ENCODE measurements at regions not wholly inside any gene's neighbourhood (a gene's known extent, or its start where the extent isn't known, plus 50 kb on each side); places are given as distances from the start of the nearest gene placed in this dataset.
"Not testable (repeated sequence)": the region's sequence is repeated elsewhere in the genome, so short reads cannot be mapped to it uniquely, and the experiment has no call there.

- H3K27ac Mint-ChIP-seq = no peak overlapping the region
- peaks cover 52% of the 10 kb centered on the region for H3K36me3 Mint-ChIP-seq (ENCODE audit: low read depth)
- no peak for TF ChIP-seq CTCF (IDR thresholded peaks at IDR 0.05)
- no peak overlapping the region for H3K4me3 Mint-ChIP-seq
- no peaks in the 10 kb centered on the region for H3K27me3 Mint-ChIP-seq (ENCODE audit: low read depth, poor library complexity)
- no peak for DNase-seq
- peaks cover 4% of the 10 kb centered on the region for H3K4me1 Mint-ChIP-seq
- peaks cover 85% of the 10 kb centered on the region for H3K9me3 Mint-ChIP-seq
Observed at GRCh38 chr2:215635071-215635787, 199.4 kb upstream of the FN1 start.

- no peak for TF ChIP-seq CTCF (IDR thresholded peaks at IDR 0.05)
- no peak overlapping the region for H3K4me3 Mint-ChIP-seq
Observed at GRCh38 chr2:215633360-215633759, 197.5 kb upstream of the FN1 start.

GRCh38 chr2:215631696-215632095 is 195.8 kb upstream of the FN1 start:
- Mint-ChIP-seq H3K9me3 (peaks cover 61% of the 10 kb centered on the region), H3K4me1 (peaks cover 6% of the 10 kb centered on the region)
- no peak for TF ChIP-seq CTCF (IDR thresholded peaks at IDR 0.05)

More at GRCh38 chr2:215633360-215633759, 197.5 kb upstream of the FN1 start:
- H3K27me3 Mint-ChIP-seq (ENCODE audit: low read depth, poor library complexity) = no peaks in the 10 kb centered on the region
- peaks cover 47% of the 10 kb centered on the region for H3K36me3 Mint-ChIP-seq (ENCODE audit: low read depth)
- peaks cover 76% of the 10 kb centered on the region for H3K9me3 Mint-ChIP-seq
- no peak for DNase-seq
- H3K4me1 Mint-ChIP-seq = peaks cover 4% of the 10 kb centered on the region
- no peak overlapping the region for H3K27ac Mint-ChIP-seq

GRCh38 chr2:215630796-215631195 is 194.9 kb upstream of the FN1 start:
- DNase-seq; H3K4me3 Mint-ChIP-seq; H3K4me1 Mint-ChIP-seq; H3K27ac Mint-ChIP-seq; H3K27me3 Mint-ChIP-seq (ENCODE audit: low read depth, poor library complexity): not testable (repeated sequence)
- Mint-ChIP-seq H3K36me3 (ENCODE audit: low read depth) (peaks cover 43% of the 10 kb centered on the region), H3K9me3 (peaks cover 56% of the 10 kb centered on the region)

More at GRCh38 chr2:215631696-215632095, 195.8 kb upstream of the FN1 start:
- H3K27ac Mint-ChIP-seq = no peak overlapping the region
- H3K4me3 Mint-ChIP-seq = no peak overlapping the region
- H3K36me3 Mint-ChIP-seq (ENCODE audit: low read depth) = peaks cover 43% of the 10 kb centered on the region
- no peak for DNase-seq
- no peaks in the 10 kb centered on the region for H3K27me3 Mint-ChIP-seq (ENCODE audit: low read depth, poor library complexity)

- no peak overlapping the region for H3K4me3 Mint-ChIP-seq
- peaks cover 24% of the 10 kb centered on the region for H3K36me3 Mint-ChIP-seq (ENCODE audit: low read depth)
- H3K27ac Mint-ChIP-seq = no peak overlapping the region
- no peak for TF ChIP-seq CTCF (IDR thresholded peaks at IDR 0.05)
- no peaks in the 10 kb centered on the region for H3K27me3 Mint-ChIP-seq (ENCODE audit: low read depth, poor library complexity)
- DNase-seq = no peak
- peaks cover 26% of the 10 kb centered on the region for H3K4me1 Mint-ChIP-seq
- peaks cover 32% of the 10 kb centered on the region for H3K9me3 Mint-ChIP-seq
Observed at GRCh38 chr2:215627771-215628170, 191.9 kb upstream of the FN1 start.

- H3K36me3 Mint-ChIP-seq (ENCODE audit: low read depth) = peaks cover 15% of the 10 kb centered on the region
- no peak overlapping the region for H3K4me3 Mint-ChIP-seq
- H3K27ac Mint-ChIP-seq = no peak overlapping the region
- H3K9me3 Mint-ChIP-seq = peaks cover 23% of the 10 kb centered on the region
- H3K27me3 Mint-ChIP-seq (ENCODE audit: low read depth, poor library complexity) = no peaks in the 10 kb centered on the region
- peaks cover 30% of the 10 kb centered on the region for H3K4me1 Mint-ChIP-seq
- no peak for DNase-seq
- TF ChIP-seq CTCF (IDR thresholded peaks at IDR 0.05) = no peak
Observed at GRCh38 chr2:215626812-215627281, 191.0 kb upstream of the FN1 start.

All from nephron progenitor cell (in vitro differentiated cells).